GM12865 (cell line): ENCODE measurements at regions not wholly inside any gene's neighbourhood (a gene's known extent, or its start where the extent isn't known, plus 50 kb on each side); places are given as distances from the start of the nearest gene placed in this dataset.
"Not testable (repeated sequence)": the region's sequence is repeated elsewhere in the genome, so short reads cannot be mapped to it uniquely, and the experiment has no call there.

Experiments
- DNase-seq: peaks from one replicate; pipeline ENCODE4 v3.0.0; 2010; ENCODE audit warnings: low read depth
- H3K4me3 ChIP-seq: 2 replicates; pipeline ENCODE4 v1.5.1; 2011; ENCODE audit warnings: mild to moderate bottlenecking, low read depth, low read length, control low read depth
- CTCF ChIP-seq: IDR thresholded peaks from 2 replicates; pipeline ENCODE4 v1.5.1; 2011; ENCODE audit warnings: low read length, control low read depth, low read depth, inconsistent platforms; ENCODE audit not compliant: insufficient read depth; ENCODE audit errors: missing control alignments

- H3K4me3 ChIP-seq: no peak overlapping the region
- no peak for TF ChIP-seq CTCF
- no peak for DNase-seq
These were observed 283.0 kb downstream of the RAB38 start for GRCh38 chr11:87892291-87892690.

GRCh38 chr11:87889126-87889525 lies 286.1 kb downstream of the RAB38 start:
- TF ChIP-seq CTCF: no peak
- no peak for DNase-seq
- H3K4me3 ChIP-seq: no peak overlapping the region

- DNase-seq: not testable (repeated sequence)
These were observed 290.2 kb downstream of the RAB38 start for GRCh38 chr11:87885084-87885483.

GRCh38 chr11:87879118-87879517 lies 296.1 kb downstream of the RAB38 start:
- H3K4me3 ChIP-seq: no peak overlapping the region
- no peak for DNase-seq

More at GRCh38 chr11:87885084-87885483, 290.2 kb downstream of the RAB38 start:
- not testable (repeated sequence) for H3K4me3 ChIP-seq

GRCh38 chr11:87878373-87878825 lies 296.8 kb downstream of the RAB38 start:
- TF ChIP-seq CTCF: peak; percentile 21
- no peak overlapping the region for H3K4me3 ChIP-seq
- peak; percentile 32 for DNase-seq

More at GRCh38 chr11:87879118-87879517, 296.1 kb downstream of the RAB38 start:
- no peak for TF ChIP-seq CTCF

- DNase-seq: no peak
- no peak overlapping the region for H3K4me3 ChIP-seq
- no peak for TF ChIP-seq CTCF
These were observed 304.2 kb downstream of the RAB38 start for GRCh38 chr11:87871056-87871455.

GRCh38 chr11:87870086-87870485 lies 305.2 kb downstream of the RAB38 start:
- H3K4me3 ChIP-seq: no peak overlapping the region
- no peak for DNase-seq
- no peak for TF ChIP-seq CTCF
